SK-N-SH treated with all-trans-retinoic acid at 6 μM for 48 hours (cell line): ENCODE measurements at regions not wholly inside any gene's neighbourhood (a gene's known extent, or its start where the extent isn't known, plus 50 kb on each side); places are given as distances from the start of the nearest gene placed in this dataset.

Experiments used
- ISL1 ChIP-seq: fragments of 250-450 bp; sonication (Bioruptor Pico); IDR thresholded peaks from 2 replicates; pipeline ENCODE4 v2.1.2; 2022; ENCODE audit warnings: mild to moderate bottlenecking, moderate library complexity
- ZFP3 ChIP-seq: fragments of 250-450 bp; sonication (Bioruptor Pico); IDR thresholded peaks from 2 replicates; pipeline ENCODE4 v1.5.0; 2020; ENCODE audit warnings: mild to moderate bottlenecking, moderate library complexity

- no peak for TF ChIP-seq ZFP3
- TF ChIP-seq ISL1 (CRISPR knock-in tag): no peak
Measured at GRCh38 chr1:203424285-203424684, 51.3 kb upstream of the PRELP start.
